Left lobe of liver (tissue), 2 donors: ENCODE measurements at regions not wholly inside any gene's neighbourhood (a gene's known extent, or its start where the extent isn't known, plus 50 kb on each side); places are given as distances from the start of the nearest gene placed in this dataset.

Source experiments
- ATAC-seq: fragments of 200-7000 bp; cut with Tn5 transposase; one replicate; pipeline ENCODE4 v1.9.1; 2020; ENCODE audit warnings: mild to moderate bottlenecking, moderate library complexity
- DNase-seq: peaks from one replicate; pipeline ENCODE4 v3.0.0-alpha.2; 2020; ENCODE audit warnings: low spot score
- donor health status: DM: no; HTN: no; CAD: no; lungs with moderate emphysema.
- donor health status: DM: no; HTN: yes; CAD: no.

GRCh38 chr6:56349194-56349593 lies 101.8 kb upstream of the COL21A1 start:
- ATAC-seq, result no peak
- DNase-seq, result no peak

DNA sequence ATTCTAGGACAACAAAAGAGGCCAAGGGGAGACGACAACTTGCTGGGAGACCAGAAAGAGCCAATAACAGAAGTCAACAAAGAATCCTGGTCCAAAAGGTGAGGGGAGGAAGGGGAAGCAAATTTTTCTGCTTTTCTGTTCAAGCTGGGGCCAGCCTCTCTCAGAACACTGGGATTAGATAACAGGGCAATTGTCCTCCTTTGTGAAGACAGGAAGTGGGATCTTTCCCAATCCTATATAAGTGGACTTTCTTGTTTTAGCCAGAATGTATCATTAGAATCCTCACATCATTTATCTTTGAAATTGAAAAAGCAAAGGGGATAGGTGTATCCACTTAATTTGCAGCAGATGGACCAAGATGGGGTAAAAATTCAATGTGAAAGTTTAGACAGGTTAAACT lies 101.2 kb upstream of the COL21A1 start:
- no peak for DNase-seq
- no peak for ATAC-seq

DNA sequence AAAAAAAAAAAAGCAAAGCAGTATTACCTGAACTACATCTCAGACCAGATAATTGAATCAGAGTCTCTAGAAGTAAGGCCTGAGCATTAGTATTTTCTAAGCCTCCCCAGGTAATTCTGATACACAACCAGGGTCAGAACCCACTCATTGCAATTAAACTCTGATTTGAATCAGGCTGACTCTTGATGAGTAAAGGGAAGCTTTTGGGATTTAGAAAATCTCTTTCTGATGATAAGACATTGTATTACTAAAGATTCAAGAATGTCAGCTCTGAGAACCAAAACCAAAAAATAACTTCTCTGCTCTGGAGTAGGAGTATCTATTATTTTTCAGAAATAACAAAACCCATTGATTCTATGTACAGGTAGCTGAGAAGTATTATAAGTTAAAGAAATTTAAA lies 100.1 kb upstream of the COL21A1 start:
- DNase-seq (no peak), ATAC-seq (no peak)

- DNase-seq (no peak), ATAC-seq (no peak)
These were observed 99.6 kb upstream of the COL21A1 start for GRCh38 chr6:56346958-56347357.

- DNase-seq (no peak), ATAC-seq (no peak)
These were observed 98.1 kb upstream of the COL21A1 start for GRCh38 chr6:56345376-56345995.

DNA sequence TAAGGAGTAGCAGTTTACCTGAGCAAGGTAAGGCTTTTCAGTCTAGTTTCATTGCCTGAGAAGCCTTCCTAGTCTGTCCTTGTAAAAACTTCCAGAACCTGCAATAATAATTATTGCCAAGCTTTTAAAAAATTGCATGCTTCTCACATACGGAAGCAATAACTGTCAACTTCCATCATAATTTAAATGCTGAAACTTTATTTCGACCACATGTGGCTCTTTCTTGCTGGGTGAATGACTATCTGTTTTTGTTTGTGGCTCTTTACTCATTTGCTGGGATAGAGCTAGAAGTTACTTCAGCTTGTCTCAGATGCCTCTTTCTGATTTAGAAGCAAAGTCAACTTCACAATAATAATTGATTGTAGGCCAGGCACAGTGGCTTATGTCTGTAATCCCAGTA lies 95.9 kb upstream of the COL21A1 start:
- ATAC-seq (no peak), DNase-seq (no peak)

- ATAC-seq (no peak), DNase-seq (no peak)
These were observed 92.1 kb upstream of the COL21A1 start for GRCh38 chr6:56339524-56339923.

DNA sequence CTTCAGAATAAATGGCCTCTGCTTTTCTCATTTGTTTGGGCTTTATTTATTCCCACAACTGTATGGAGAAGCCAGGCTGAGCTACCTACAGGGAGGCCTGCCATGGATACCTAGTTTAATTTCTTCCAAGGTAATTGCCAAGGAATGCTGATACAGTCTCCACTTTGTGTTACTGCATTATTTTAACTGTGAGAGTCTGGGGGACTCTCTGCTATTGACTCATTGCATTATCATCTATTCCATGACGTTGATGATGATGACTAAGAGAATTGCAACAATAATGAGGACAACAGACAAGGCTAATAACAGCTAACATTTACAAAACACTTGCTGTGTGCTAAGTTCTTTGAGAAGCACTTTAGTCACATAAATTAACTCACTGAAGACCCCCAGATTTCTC lies 88.3 kb upstream of the COL21A1 start:
- no peak for DNase-seq
- no peak for ATAC-seq

GRCh38 chr6:56334937-56335336 lies 87.6 kb upstream of the COL21A1 start:
- no peak for ATAC-seq
- no peak for DNase-seq

GRCh38 chr6:56329271-56330050 lies 82.1 kb upstream of the COL21A1 start:
- ATAC-seq (no peak), DNase-seq (no peak)

- DNase-seq, result no peak
- no peak for ATAC-seq
These were observed 81.3 kb upstream of the COL21A1 start for GRCh38 chr6:56328728-56329090.

DNA sequence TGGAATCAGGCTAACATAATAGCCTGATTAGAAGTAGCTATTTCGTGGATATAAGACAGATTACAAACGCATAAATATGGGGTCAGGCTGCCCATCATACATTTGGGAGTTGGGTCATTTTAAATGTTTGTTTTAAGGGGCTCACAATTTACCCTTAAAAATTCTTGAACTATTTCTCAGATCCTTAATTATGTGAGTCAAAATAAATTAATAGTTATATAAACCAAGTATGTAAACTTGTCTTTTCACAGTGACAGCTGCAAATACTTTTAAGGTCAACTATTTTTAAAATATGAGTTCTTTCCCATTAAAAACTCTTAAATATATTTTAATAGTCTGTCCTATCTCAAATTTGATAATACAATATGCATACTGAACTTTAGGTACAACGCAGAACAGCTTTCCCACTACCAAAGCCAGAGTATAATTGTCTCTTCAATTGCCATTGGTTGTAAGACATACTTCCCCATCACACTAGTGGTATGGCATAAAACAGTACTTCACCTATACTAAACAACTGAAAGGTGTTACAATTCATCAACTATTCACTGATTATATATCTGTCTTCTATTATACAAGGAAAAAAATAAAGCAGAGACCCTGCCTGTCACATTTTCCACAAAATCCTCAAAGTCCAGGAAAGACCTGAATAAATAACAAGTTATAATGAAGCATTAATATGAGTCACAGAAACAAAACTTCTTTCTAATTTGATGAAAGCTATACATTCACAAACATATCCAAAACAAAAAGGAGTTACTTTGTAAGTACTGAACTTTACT lies 80.8 kb upstream of the COL21A1 start:
- no peak for DNase-seq
- ATAC-seq, result no peak

DNA sequence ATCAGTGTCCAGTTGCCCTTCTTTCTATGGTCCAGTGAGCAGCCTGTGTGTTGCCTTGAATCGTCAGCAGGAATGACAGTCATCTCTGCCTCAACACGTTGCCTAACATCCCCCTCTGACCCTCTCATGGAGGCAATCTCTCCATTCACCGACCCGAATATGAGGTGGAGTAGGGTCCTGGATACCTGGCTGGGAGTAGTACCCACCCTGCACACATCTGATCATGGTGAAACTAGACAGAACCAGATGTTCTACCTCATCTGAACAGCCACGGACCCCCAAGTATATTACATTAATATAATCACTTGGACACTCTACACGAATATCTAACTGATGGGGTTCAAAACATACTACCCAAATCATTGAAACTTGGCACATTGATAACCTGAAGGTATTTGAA lies 77.0 kb upstream of the COL21A1 start:
- ATAC-seq (peak; percentile 35), DNase-seq (no peak)

GRCh38 chr6:56318851-56319250 lies 71.5 kb upstream of the COL21A1 start:
- no peak for ATAC-seq
- DNase-seq, result no peak

- ATAC-seq (peak; percentile 84), DNase-seq (no peak)
These were observed 67.5 kb upstream of the COL21A1 start for GRCh38 chr6:56314683-56315523.

GRCh38 chr6:56311533-56312448 lies 64.4 kb upstream of the COL21A1 start:
- ATAC-seq (no peak), DNase-seq (no peak)

DNA sequence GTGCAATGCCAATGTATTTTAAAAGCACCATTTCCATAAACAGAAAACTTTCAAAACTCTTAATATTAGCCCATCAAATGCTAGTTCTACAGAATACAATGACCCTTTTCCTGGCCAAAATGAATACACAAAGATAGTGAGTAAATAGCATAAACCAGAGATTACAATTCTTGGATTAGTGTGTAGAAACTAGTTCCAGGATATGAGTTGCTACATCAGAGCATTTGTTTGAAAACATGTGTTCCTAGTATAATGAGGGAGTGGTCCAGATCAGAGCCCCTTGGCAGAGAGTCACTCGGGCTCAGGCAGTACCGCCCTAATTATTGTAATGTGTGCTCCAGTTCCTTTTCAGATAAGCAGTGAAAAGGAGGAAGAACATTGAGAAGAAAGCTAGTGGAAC lies 63.7 kb upstream of the COL21A1 start:
- no peak for ATAC-seq

DNA sequence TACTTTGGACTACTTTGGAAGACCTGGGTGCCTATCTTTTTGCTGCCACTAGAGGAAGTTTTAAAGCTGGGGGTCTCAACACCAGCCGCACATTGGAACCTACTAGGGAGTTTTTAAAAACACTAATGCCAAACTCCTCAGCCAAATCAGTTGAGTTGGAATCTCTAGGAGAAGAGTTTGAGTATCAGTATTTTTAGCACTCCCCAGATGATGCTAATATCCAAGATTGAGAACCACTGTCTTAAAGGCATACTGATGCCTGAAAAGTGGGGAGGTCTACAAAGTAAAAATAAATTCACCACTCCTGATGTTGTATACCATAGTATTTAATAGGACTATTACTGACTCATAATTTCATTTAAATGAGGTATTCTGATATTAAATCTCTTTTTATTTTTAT lies 62.9 kb upstream of the COL21A1 start:
- no peak for DNase-seq
- ATAC-seq, result no peak

More for the DNA sequence above, 63.7 kb upstream of the COL21A1 start:
- no peak for DNase-seq

DNA sequence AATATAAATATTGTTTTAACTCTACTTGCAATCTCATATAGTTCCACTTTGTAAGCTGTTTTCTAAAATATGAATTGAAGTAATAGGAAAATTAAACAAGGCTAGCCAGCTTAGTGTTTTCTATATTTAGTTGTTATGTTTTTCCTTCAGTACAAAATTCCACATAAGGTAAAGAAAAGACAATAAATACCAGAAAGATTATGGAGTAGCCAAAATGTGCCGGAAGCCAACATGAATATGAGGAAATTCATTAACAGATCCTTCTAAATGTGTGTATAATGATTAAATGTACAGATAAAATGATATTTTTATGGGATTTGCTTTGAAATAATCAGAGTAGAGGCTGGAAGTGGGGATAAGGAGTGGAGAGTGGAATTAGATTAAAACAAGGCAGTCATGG lies 52.5 kb upstream of the COL21A1 start:
- no peak for DNase-seq
- no peak for ATAC-seq
